GM19035 (cell line): ENCODE measurements at regions not wholly inside any gene's neighbourhood (a gene's known extent, or its start where the extent isn't known, plus 50 kb on each side); places are given as distances from the start of the nearest gene placed in this dataset.

Experiments
- ATAC-seq: cut with Tn5 transposase; IDR thresholded peaks from one replicate; pipeline ENCODE4 v1.9.1; 2021; ENCODE audit not compliant: unreplicated experiment

DNA sequence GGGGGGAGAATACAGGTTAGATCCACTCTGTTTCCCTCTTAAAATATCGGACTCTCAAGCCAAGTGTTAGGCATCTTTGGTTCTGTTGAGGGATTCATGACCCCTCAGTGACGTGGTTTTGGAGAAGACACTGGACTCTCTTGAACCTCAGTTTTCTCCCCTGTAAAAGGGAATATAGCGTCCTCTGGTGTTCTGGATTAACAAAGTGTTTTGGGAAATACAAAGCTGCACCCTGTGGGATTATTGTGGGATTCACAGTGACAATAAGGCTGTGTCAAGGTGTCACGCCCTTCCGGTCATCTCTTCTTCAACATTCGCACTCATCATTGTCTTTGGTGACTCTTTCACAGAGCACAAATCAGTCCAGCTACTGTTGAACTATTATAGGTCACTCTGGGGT, 139.0 kb downstream of the IRX1 start:
- ATAC-seq, result no peak

DNA sequence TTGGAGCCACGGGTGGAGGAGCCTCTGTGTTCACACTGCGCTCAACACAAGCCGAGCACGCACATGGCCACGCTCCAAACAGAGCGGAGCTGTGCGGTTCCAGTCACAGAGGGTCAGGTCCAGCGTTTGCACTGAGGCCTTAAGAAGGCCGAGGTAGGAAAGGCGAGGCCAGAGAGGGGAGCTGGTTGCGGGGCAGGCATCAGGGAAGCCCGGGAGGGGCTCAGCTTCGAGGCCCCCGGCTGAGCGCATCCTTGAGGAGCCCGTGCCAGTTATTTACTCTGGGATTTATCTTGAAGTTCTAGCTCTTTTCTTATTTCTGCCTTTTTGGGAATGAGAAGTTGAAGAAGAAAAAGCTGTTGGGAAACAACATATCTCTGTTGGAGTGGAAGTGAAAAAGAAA, 140.8 kb downstream of the IRX1 start:
- ATAC-seq, result no peak

DNA sequence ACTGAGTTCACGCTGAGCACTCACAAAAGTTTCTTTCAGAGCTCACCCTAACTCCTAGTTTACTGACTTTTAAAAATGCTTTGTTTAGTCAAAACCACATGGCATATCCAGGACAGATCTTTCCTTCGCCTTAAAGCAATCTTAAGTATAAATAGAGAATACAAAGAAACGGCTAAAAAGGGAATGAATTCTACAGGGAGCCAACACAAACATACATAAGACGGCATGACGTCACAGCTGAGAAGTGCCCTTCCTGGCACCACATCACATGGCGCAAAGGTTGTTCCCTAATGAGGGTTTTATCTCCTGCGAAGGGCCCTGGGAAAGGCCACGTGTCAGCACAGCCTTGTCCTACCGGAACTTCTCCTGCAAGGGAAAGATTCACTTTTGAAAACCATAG, 141.3 kb downstream of the IRX1 start:
- no peak for ATAC-seq

DNA sequence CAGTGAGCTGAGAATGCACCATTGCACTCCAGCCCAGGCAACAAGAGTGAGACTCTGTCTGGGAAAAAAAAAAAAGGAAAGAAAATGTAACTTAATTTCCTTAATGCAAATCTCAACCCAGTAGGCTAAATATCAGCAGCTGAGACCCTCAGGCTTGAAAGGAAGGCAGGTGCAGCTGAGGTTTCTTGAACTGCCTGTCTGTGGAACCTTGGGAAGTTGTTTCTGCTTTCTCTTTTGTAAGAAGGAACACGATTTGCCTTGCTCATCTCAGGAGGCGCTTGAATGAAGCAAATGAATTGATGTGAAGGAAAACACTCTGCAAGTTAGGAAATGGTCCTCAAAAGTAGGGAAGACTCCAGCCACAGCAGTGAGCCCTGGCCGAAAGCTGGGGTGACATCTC, 143.3 kb downstream of the IRX1 start:
- no peak for ATAC-seq

DNA sequence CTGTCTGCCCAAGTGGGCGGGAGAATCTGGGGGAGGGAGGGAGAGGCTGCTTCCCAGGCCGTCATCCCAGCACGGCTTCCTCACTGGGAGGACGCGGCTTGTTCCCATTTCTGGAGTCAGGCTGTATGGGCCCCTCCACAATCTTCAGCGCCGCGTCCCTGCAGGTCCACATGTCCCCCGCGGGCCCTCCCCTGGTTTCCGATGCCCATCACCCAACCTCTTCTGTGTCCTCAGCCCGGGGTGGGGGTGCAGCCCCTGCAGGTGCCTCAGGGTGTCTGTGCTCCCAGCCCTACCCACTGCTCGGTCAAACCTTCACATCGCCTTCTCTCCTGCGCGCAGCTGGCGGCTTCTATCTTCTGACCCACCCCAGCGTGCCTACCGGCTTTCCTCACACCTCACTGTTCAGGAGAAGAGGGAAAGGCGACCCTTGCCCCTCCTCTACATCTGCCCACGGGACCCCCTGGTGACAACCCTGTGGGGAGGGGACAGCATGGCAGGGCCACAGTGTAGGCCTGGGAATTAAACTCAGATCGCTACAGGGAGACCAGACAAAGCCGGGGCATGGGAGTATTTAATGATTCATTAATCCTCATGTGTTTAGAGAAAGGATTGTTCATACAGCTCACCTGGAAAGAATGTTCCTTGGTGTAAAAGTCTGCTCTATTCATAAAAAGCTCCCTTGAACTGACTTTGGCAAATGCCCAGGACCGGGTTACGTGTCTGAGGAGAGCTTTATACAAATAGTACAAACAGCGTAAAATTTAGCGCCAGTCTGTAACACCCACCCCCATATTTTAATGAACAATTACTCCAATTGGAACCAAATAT, 145.1 kb downstream of the IRX1 start:
- no peak for ATAC-seq

DNA sequence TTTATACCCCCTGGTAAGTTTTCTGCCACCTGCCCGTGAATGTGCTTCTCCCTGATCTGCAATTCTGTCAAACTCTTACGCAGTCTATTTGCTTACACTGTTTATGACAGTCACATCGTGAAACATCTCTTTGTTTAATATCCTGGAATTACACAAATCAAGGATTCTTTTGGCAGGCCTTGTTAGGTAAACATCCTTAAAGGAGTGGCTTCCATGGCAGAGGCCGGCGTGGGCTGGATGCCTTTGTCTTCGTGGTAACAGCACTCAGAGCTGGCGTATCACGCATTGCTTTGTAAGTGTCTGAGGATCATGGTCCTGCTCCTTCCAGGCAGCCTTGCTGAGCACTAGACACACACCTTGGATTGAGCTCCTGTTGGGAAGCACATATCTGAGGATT, 145.7 kb downstream of the IRX1 start:
- no peak for ATAC-seq

DNA sequence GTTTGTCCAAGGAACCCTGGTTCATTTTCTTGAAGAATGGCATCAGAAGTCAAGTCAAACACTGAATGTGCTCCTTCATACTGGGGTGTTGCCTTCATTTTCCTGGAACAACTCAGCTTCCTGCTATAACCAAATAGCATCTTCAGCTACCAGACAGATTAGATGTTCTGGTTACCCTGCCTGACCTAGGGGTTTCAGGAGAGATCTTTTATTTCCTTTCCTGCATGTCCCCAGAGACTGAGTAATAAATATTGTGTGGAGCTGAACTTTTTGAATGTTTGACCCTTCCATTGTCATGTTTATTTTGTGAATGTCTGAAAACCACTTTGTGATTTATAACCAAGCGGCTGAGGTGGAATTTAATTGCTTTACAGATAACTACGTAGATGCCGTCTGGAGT, 147.1 kb downstream of the IRX1 start:
- no peak for ATAC-seq

DNA sequence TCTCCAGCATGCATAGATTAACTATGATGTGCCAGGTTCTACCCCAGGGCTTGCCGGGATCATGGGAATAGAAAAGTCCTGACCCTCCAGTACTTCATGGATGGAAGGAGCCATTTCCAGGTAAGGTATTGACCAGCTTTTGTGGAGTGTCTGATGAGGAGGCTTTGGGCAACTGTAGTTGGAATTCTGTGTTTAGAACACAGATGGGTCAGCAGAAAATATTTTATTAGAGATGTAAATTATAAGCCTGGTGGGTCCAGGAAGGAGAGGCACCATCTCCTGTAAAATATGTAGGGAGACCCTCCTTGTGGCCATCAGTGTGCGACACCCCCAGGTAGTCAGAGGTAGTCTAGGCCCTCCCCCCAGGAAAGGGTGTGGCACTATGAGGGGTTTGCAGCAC, 156.2 kb downstream of the IRX1 start:
- no peak for ATAC-seq

DNA sequence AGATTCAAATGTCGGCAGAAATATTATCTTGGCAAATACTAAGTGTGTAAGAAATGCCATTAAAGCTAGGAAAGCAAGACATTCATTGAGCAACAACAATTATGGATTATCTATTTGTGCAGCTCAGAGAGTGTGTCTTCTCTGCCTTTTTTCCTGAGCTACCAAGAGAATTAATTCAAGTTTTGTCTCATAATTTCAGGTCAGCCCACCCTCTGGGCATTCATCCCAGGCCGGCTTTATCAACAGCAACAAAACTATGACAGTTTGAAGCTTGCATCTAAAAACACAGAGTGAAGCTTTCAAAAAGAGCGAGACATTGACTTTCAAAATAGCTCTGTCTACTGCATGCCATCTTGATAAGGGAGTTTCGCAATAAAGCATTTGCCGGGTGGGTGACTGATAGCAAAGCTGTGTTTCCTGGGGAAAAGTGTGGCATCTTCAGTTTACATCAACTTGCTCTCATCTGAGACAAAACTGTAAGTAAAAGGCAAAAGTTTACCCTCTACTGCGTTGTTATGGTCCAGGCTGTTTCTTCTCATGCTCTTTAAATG, 182.4 kb downstream of the IRX1 start:
- ATAC-seq, result no peak

DNA sequence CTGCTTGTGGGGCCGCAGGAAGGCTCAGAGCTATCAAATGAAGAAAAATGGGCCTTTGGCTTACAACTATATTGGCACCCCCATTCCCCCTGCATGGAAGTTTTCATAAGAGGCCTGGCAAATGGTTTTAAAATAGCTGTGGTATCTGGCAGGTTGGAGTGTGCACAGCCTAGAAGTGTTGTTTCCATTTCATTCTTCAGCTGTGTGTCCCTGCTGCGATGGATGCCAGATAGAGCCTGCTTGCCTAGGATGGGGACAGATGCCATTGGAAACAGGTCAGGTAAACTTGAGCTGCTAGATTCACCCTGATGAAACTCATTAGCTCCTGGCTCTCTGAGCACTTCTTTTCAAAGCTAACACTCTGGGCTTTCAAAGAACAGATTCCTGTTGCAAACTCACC, 183.3 kb downstream of the IRX1 start:
- no peak for ATAC-seq

DNA sequence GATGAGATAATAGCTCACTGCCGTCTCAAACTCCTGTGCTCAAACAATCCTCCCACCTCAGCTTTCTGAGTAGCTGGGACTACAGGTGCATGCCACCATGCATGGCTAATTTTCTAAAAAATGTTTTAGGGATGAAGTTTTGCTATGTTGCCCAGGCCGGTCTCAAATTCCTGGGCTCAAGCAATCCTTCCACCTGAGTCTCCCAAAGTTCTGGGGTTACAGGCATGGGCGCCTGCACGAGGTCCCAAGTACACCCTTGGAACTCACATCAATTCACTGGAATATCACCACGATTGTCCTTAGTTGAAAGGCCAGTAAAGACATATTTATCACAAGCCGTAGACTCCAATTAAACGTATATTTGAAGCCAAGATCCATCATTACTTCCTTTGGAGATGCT, 184.6 kb downstream of the IRX1 start:
- ATAC-seq, result no peak

DNA sequence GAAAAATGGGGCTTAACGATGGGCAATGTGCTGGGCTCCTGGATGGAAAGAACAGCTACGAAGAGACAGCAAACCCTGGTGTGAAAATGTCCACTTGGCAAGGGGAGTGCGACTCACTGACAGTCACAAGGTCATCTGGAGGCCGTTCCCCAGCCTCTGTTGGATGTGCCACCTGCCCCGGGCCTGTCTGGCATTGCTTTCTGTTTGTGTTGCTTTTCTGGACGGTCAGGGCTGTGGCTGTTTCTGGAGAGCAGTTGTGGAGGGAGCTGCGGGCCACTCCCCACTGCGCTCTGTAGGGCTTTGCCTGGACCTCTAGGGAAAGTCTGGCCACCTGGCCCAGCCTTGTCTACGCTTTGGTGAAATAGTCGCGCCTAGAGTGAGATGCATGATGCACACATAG, 185.3 kb downstream of the IRX1 start:
- no peak for ATAC-seq

DNA sequence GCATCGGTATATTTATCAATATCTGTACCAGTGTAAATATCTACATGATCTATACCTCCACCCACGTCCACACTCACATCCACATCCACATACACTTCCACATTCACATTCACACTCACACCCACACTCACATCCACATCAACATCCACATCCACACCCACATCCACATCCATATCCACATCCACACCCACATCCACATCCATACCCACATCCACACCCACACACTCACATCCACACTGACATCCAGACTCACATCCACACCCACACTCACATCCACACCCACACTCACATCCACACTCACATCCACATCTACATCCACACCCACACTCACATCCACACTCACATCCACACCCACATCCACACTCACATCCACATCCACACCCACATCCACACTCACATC, 189.2 kb downstream of the IRX1 start:
- ATAC-seq, result no peak

DNA sequence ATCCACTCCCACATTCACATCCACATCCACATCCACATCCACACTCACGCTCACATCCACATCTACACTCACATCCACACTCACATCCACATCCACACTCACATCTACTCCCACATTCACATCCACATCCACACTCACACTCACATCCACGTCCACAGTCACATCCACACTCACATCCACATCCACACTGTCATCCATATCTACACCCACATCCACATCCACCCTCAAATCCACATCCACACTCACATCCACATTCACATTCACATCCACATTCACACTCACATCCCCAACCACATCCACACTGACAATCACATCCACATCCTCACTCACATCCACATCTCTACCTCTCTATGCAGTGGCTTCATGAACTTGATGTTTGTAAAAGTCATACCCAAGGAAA, 190.5 kb downstream of the IRX1 start:
- no peak for ATAC-seq

DNA sequence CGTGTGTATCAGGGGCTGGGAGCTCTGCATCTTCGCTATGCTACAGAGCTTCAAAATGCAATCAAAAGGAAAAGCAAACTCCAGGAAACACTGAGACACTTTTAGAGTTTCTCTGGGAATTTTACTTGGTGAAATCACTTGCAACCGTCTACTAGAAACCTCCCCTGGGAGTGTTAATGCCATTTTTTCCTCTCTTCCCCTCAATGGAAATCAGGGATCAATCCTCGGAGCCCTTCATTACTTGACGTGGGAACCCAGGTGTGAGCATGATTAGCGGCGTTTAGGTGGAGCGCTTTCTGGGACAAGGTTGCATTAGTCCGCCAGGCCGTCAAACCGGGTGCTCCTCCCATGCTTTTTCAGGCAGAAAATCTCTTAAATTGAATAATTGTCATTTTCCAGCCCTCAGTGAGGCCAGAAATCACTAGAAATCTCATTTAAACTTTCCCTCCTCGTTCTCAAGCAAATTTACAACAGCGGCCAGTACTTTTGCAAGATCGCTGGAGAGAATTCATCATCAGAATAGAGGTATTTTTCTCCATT, 191.3 kb downstream of the IRX1 start:
- no peak for ATAC-seq

DNA sequence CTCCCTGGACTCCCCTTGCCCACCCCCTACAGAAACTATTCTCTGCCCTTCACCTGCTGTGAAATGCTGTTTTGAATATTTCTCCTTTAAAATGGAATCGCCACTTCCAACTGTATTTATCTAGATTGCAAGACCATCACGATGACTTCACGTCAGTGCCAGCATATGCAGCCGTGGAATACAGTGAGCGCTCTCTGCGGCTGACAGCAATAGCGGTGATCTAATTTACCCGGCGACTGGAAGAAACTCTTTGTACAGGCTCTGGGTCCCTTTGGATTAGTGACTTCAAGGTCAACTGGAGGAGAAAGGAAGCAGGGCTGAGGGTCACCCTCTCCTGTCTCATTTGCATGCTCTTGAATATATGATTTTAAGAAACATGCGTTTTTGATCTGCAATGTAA, 192.0 kb downstream of the IRX1 start:
- ATAC-seq, result no peak

DNA sequence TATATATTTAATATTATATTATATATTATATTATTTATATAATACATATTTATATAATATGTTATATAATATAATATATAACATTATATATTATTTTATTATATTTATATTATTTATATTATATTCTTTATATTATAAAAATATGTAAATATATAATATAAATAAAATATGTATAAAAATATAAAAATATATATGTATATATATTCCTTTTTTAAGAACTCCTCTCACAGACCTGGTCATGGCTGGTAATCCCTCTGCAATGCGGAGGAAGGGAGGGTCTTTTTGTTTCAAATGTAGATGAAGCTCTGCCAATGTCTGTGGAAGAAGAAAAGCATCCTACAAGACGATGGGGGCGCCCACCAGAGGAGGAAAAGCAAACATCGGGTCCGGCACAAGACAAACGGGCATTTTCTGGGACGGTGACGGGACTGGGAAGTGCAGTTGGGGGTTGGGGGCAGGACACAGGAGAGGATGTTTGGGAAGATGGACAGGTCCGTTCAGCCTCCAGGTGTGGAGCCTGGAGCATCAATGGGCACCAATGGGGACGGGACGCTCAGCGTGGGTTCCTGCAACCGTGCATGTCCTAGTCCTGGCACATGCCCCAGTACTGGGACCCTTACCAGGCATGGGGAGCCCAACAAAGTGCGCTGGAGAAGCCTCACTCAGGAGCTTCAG, 194.0 kb downstream of the IRX1 start:
- no peak for ATAC-seq

DNA sequence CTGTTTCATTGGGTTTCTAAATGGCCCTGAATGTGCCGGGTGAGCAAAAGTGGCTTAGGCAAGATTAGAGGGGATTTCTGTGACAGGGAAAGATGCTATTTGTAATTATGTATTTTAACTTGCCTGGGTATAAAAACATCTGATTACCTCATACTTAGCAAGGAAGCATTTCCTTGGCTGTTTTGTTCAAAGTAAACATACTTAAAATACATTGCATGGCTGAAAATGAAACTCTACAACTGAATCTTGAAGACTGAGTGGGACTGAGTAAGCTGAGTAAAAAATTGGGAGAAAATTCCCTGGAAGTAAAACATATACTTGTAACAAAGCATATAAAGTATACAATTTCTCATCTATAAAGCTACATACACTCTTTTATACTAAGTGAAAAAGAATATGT, 197.5 kb downstream of the IRX1 start:
- ATAC-seq, result no peak

DNA sequence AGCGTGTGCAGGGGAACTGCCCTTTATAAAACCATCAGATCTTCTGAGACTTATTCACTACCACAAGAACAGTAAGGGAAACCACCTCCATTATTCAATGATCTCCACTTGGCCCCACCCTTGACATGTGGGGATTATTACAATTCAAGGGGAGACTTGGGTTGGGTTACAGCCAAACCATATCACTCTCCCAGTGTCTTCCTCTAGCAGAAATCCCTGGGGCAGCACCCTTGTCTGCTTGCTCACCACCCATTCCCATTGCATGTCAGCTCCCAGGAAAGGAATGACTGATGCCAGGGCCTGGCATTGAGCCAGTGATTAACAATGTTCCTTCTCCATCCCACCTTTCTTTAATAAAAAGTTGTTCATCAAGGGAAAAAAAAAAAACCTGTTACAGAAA, 199.0 kb downstream of the IRX1 start:
- ATAC-seq, result no peak

DNA sequence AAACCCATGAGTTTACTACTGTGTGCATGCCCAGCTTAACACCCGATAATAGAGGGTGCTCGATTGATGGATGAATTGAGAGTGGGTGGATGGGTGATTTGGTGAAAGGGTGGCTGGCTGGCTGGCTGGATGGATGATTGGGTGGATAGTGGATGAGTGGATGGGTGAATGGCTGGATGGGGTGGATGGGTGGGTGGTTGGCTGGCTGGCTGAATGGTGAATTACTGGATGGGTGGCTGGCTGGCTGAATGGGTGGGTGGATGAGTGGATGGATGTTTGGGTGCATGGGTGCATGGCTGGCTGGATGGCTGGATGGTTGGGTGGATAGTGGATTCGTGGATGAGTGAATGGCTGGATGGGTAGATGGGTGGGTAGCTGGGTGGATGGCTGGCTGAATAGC, 201.1 kb downstream of the IRX1 start:
- no peak for ATAC-seq

DNA sequence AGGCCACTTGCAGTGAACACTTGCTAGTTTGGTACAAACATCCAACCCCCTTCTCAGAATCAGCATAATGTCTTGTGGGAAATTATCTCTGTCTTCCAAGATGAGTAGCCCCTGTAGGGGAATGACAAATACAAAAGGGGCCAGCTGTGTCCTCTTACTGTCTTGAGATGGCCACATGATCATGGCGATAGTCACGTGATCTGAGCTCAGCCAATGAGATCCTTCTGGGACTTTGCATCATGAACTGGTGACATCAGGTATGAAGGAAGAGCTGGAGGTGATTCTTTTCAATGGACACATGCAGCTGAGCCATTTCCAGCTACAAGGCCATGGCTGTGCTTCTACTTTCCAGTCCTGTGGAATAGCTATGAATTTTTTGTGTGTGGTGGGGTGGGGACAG, 206.3 kb downstream of the IRX1 start:
- no peak for ATAC-seq

DNA sequence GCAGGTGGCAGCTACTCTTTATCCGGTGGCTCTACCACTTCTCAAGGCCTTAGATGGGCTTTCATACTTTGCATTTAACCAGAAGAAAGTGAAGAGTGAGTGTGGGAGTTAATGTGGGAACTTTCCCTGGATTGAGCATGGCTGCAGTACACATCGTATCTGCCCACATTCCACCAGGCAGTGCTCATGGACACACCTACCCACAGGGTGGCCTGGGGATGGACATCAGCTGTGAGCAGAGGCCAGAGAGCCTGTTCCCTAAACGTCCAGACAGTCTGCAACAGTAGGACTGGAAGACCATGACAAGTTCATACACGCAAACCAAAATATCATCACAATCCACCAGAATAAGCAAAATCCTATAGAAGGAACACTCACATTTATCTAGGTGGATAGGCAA, 213.8 kb downstream of the IRX1 start:
- no peak for ATAC-seq
